SU-DHL-6 (cell line): ENCODE measurements at regions not wholly inside any gene's neighbourhood (a gene's known extent, or its start where the extent isn't known, plus 50 kb on each side); places are given as distances from the start of the nearest gene placed in this dataset.

Experiments used
- EZH2phosphoT487 ChIP-seq: fragments of 200-600 bp; sonication (generic), shearing (Covaris generic); conservative IDR thresholded peaks from 2 replicates; pipeline ENCODE4 v1.6.1; 2018; ENCODE audit warnings: mild to moderate bottlenecking, antibody characterized with exemption, low read length, moderate library complexity, mixed read lengths
- TF ChIP-seq, protein P1 (sequence below): fragments of 200-600 bp; sonication (generic); IDR thresholded peaks from one replicate; pipeline ENCODE4 v1.5.1; 2017; ENCODE audit warnings: antibody characterized with exemption, mild to moderate bottlenecking, low read length, moderate library complexity; ENCODE audit not compliant: insufficient read depth, poor library complexity, severe bottlenecking

DNA sequence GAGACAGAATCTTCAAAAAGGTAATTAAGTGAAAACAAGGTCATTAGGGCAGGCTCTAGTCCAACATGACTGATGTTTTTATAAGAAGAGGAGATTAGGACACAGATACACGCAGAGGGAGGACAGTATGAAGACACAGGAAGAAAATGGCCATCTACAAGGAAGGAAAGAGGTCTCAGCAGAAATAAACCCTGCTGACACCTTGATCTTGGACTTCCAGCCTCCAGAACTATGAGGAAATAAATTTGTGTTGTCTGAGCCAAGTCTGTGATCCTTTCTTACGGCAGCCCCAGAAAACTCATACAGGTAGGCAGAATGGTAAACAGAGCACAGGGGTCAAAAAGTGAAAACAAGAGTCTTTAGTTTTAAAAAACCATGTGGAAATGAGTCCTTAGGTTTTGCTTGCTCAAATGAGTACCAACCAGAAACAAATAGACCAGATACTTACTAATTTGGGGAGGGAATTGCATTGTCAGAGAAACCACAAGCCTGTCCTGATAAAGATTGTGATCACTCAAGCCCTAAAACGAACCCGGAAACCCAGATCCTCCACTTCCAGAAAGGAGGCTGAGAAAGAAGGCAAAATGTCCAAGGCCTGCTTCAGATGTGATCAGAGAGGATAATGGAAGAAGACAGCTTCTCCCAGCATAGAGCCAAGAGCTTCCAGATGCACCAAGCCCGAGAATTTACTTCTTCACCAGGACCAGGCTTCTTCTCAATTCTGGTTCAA is 93.9 kb downstream of the DUSP6 start:
- TF ChIP-seq, protein P1, sequence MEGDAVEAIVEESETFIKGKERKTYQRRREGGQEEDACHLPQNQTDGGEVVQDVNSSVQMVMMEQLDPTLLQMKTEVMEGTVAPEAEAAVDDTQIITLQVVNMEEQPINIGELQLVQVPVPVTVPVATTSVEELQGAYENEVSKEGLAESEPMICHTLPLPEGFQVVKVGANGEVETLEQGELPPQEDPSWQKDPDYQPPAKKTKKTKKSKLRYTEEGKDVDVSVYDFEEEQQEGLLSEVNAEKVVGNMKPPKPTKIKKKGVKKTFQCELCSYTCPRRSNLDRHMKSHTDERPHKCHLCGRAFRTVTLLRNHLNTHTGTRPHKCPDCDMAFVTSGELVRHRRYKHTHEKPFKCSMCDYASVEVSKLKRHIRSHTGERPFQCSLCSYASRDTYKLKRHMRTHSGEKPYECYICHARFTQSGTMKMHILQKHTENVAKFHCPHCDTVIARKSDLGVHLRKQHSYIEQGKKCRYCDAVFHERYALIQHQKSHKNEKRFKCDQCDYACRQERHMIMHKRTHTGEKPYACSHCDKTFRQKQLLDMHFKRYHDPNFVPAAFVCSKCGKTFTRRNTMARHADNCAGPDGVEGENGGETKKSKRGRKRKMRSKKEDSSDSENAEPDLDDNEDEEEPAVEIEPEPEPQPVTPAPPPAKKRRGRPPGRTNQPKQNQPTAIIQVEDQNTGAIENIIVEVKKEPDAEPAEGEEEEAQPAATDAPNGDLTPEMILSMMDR, result no peak
- no peak for TF ChIP-seq EZH2phosphoT487
